PC-9 (cell line): ENCODE measurements at regions not wholly inside any gene's neighbourhood (a gene's known extent, or its start where the extent isn't known, plus 50 kb on each side); places are given as distances from the start of the nearest gene placed in this dataset.

ENCODE experiments used
- EZH2 ChIP-seq: fragments of 200-600 bp; sonication (generic); IDR thresholded peaks from 2 replicates; pipeline ENCODE4 v1.8.0; 2017; ENCODE audit warnings: antibody characterized with exemption, low read depth
- TF ChIP-seq, protein P1 (sequence below): fragments of 200-600 bp; sonication (generic); conservative IDR thresholded peaks from 2 replicates; pipeline ENCODE4 v1.6.1; 2017; ENCODE audit warnings: mixed run types, antibody characterized with exemption, mild to moderate bottlenecking, moderate library complexity

DNA sequence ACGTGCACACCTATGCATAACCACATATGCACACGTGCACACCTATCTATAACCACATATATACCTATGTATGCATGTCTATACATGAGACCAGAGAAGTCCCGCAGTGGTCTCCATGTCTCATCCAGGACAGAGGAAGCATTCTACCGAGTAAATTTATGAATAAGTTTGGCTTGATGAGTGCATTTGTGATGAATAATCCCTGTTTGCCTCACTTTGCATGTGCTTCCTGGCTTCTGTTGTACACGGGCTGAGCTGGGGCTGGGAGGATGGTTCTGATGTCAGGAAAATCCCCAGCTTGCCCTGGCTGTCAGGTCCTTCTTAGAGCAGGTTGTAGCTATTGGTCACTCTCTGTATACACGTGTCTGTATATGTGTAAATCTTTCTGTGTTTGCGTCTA, 157.6 kb upstream of the RPS6KA2 start:
- TF ChIP-seq, protein P1, sequence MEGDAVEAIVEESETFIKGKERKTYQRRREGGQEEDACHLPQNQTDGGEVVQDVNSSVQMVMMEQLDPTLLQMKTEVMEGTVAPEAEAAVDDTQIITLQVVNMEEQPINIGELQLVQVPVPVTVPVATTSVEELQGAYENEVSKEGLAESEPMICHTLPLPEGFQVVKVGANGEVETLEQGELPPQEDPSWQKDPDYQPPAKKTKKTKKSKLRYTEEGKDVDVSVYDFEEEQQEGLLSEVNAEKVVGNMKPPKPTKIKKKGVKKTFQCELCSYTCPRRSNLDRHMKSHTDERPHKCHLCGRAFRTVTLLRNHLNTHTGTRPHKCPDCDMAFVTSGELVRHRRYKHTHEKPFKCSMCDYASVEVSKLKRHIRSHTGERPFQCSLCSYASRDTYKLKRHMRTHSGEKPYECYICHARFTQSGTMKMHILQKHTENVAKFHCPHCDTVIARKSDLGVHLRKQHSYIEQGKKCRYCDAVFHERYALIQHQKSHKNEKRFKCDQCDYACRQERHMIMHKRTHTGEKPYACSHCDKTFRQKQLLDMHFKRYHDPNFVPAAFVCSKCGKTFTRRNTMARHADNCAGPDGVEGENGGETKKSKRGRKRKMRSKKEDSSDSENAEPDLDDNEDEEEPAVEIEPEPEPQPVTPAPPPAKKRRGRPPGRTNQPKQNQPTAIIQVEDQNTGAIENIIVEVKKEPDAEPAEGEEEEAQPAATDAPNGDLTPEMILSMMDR = no peak
- no peak for TF ChIP-seq EZH2
